Panc1 (cell line): ENCODE measurements at regions not wholly inside any gene's neighbourhood (a gene's known extent, or its start where the extent isn't known, plus 50 kb on each side); places are given as distances from the start of the nearest gene placed in this dataset.
A peak's percentile ranks its signal among the peaks of the same experiment; 100 is the strongest.

Experiments used
- ATAC-seq: fragments of 200-7000 bp; cut with Tn5 transposase; 2 replicates; pipeline ENCODE4 v1.9.1; 2020; ENCODE audit warnings: mild to moderate bottlenecking, moderate library complexity
- BruUV-seq: library from RNA; stranded (reverse); fragments of 400-500 nt; replicated peaks from 2 replicates; lab custom pipeline; 2021; lab: Mats Ljungman, UMichigan
- CTCF ChIA-PET: fragments of 300-600 bp; sonication (Branson Sonifier 250); formaldehyde crosslinking; loops from one replicate; lab custom pipeline; 2022; ENCODE audit warnings: antibody characterized with exemption; lab: Charles Lee
- POLR2A ChIA-PET: fragments of 300-600 bp; sonication (Branson Sonifier 250); formaldehyde crosslinking; loops from one replicate; lab custom pipeline; 2022; ENCODE audit warnings: antibody characterized with exemption; lab: Charles Lee
- DNase-seq: peaks from one replicate; pipeline ENCODE4 v3.0.0-alpha.2; 2010; ENCODE audit warnings: low read depth, low spot score
- H3K27ac ChIP-seq: 2 replicates; pipeline ENCODE4 v1.5.1; 2011; ENCODE audit warnings: mild to moderate bottlenecking, low read length, inconsistent platforms
- H3K27me3 ChIP-seq: fragments of 200-500 bp; sonication (Bioruptor generic); 2 replicates; pipeline ENCODE4 v1.6.0; 2014; ENCODE audit warnings: low read length, inconsistent platforms; ENCODE audit not compliant: control insufficient read depth, insufficient read depth
- H3K36me3 ChIP-seq: fragments of 200-500 bp; sonication (Bioruptor generic); 2 replicates; pipeline ENCODE4 v1.5.1; 2014; ENCODE audit warnings: inconsistent platforms, mild to moderate bottlenecking, low read length, moderate library complexity; ENCODE audit not compliant: control insufficient read depth, insufficient read depth
- H3K4me1 ChIP-seq: 2 replicates; pipeline ENCODE4 v1.5.1; 2011; ENCODE audit warnings: inconsistent platforms, mild to moderate bottlenecking, low read length, moderate library complexity; ENCODE audit not compliant: control insufficient read depth, insufficient read depth
- H3K4me3 ChIP-seq, 2 experiments: 2 replicates each; pipeline ENCODE4 v1.5.1; 2011 to 2012; ENCODE audit warnings: low read depth in 2 of 2, low read length in 2 of 2, mild to moderate bottlenecking in 2 of 2, inconsistent platforms in 1 of 2, moderate library complexity in 1 of 2
- H3K9me3 ChIP-seq: fragments of 200-500 bp; sonication (Bioruptor generic); 2 replicates; pipeline ENCODE4 v1.5.1; 2014; ENCODE audit warnings: low read depth, mild to moderate bottlenecking, inconsistent platforms, low read length, moderate library complexity; ENCODE audit not compliant: control insufficient read depth, insufficient read depth
- CTCF ChIP-seq: fragments of 450-650 bp; IDR thresholded peaks from 2 replicates; pipeline ENCODE4 v1.5.1; 2017; ENCODE audit warnings: mild to moderate bottlenecking
- POLR2AphosphoS5 ChIP-seq: IDR thresholded peaks from 2 replicates; pipeline ENCODE4 v1.6.1; 2012; ENCODE audit warnings: mild to moderate bottlenecking, low read depth, low read length, moderate library complexity
- REST ChIP-seq, 2 experiments: IDR thresholded peaks; 2 replicates each; pipeline ENCODE4 v1.6.1; 2011 to 2012; ENCODE audit warnings: low read depth in 2 of 2, control low read depth in 1 of 2, low read length in 1 of 2, mild to moderate bottlenecking in 1 of 2, moderate library complexity in 1 of 2; ENCODE audit not compliant: insufficient read depth in 1 of 2
- SIN3A ChIP-seq: IDR thresholded peaks from 2 replicates; pipeline ENCODE4 v1.6.1; 2012; ENCODE audit warnings: low read depth, mild to moderate bottlenecking, low read length, moderate library complexity, borderline replicate concordance; ENCODE audit not compliant: insufficient read depth
- TCF7L2 ChIP-seq: IDR thresholded peaks from 2 replicates; pipeline ENCODE4 v1.6.1; 2011; ENCODE audit warnings: mild to moderate bottlenecking, low read depth, low read length, inconsistent platforms
- in situ Hi-C: cut with HindIII; loops from 2 replicates; pipeline ENCODE4 v1.10.0; 2016; ENCODE audit warnings: low sequenced_read_pairs, low pct_unique_long_range_greater_than_20kb
- intact Hi-C: fragments of 100-400 bp; cut with micrococcal nuclease; formaldehyde crosslinking; loops from one replicate; pipeline ENCODE4 v1.10.0; 2022; ENCODE audit not compliant: unreplicated experiment

- ATAC-seq (no peak), DNase-seq (no peak)
- in situ Hi-C loops (no loop called here), intact Hi-C loops (no loop called here)
- Histone ChIP-seq H3K9me3 (peaks cover 3% of the 10 kb centered on the region; the same call in 1 of the 2 replicates), H3K27ac (peak overlapping the region; percentile 90), H3K4me1 (peaks cover 25% of the 10 kb centered on the region), H3K27me3 (no peaks in the 10 kb centered on the region), H3K4me3 (no peak overlapping the region), H3K36me3 (no peaks in the 10 kb centered on the region)
- no TSS peak for BruUV-seq
- TF ChIP-seq TCF7L2: no peak
- TF ChIP-seq REST (IDR thresholded peaks at IDR 0.05; ENCODE audit: insufficient read depth in 1 of 2, low read depth in 2 of 2, low read length in 1 of 2): no peak
- no peak for TF ChIP-seq POLR2AphosphoS5
- TF ChIP-seq SIN3A: no peak
- TF ChIP-seq CTCF: no peak
- POLR2A ChIA-PET: no interaction called here
- CTCF ChIA-PET: no interaction called here
These were observed 171.6 kb upstream of the SVIL start for GRCh38 chr10:29806350-29806788.

GRCh38 chr10:29805134-29805723 is 170.5 kb upstream of the SVIL start:
- H3K4me1 ChIP-seq: peaks cover 23% of the 10 kb centered on the region

More at GRCh38 chr10:29805134-29805723, 170.5 kb upstream of the SVIL start:
- DNase-seq: no peak
- ATAC-seq: no peak
- H3K9me3 ChIP-seq: peaks cover 3% of the 10 kb centered on the region; the same call in 1 of the 2 replicates
- CTCF ChIA-PET: no interaction called here
- H3K27ac ChIP-seq: peak overlapping the region; percentile 90
- TF ChIP-seq POLR2AphosphoS5 (no peak), TCF7L2 (no peak), REST (IDR thresholded peaks at IDR 0.05; ENCODE audit: insufficient read depth in 1 of 2, low read depth in 2 of 2, low read length in 1 of 2) (no peak), CTCF (no peak), SIN3A (no peak)
- in situ Hi-C loops: no loop called here
- intact Hi-C loops: no loop called here
- H3K27me3 ChIP-seq: no peaks in the 10 kb centered on the region
- H3K4me3 ChIP-seq: no peak overlapping the region
- POLR2A ChIA-PET: no interaction called here
- BruUV-seq: no TSS peak
- no peaks in the 10 kb centered on the region for H3K36me3 ChIP-seq
